Stimulated activated memory B cell treated with anti-CD40 and anti-IgM and Interleukin-4, amounts not matched to agents 10 μg/mL and 1 μg/mL and 100 μg/mL, for 72 hours (primary cell): ENCODE measurements at regions not wholly inside any gene's neighbourhood (a gene's known extent, or its start where the extent isn't known, plus 50 kb on each side); places are given as distances from the start of the nearest gene placed in this dataset.
A peak's percentile ranks its signal among the peaks of the same experiment; 100 is the strongest.

Experiments used
- ATAC-seq: fragments of 150-1000 bp; cut with Tn5 transposase; 2 replicates; pipeline ENCODE4 v1.10.0; 2021
- H3K27ac Mint-ChIP-seq: one replicate; pipeline ENCODE4 v1.8.0; 2022; ENCODE audit warnings: mild to moderate bottlenecking, mixed read lengths
- H3K27me3 Mint-ChIP-seq: one replicate; pipeline ENCODE4 v1.8.0; 2022; ENCODE audit warnings: mixed read lengths
- H3K36me3 Mint-ChIP-seq: one replicate; pipeline ENCODE4 v1.8.0; 2022; ENCODE audit warnings: mixed read lengths
- H3K4me1 Mint-ChIP-seq: one replicate; pipeline ENCODE4 v1.8.0; 2022; ENCODE audit warnings: mixed read lengths
- H3K4me3 Mint-ChIP-seq: one replicate; pipeline ENCODE4 v1.8.0; 2022; ENCODE audit warnings: mild to moderate bottlenecking, moderate library complexity, mixed read lengths
- H3K9me3 Mint-ChIP-seq: one replicate; pipeline ENCODE4 v1.8.0; 2022; ENCODE audit warnings: mixed read lengths

- Mint-ChIP-seq H3K27me3 (no peaks in the 10 kb centered on the region), H3K4me1 (no peaks in the 10 kb centered on the region), H3K4me3 (no peak overlapping the region), H3K9me3 (no peaks in the 10 kb centered on the region), H3K36me3 (no peaks in the 10 kb centered on the region), H3K27ac (no peak overlapping the region)
- ATAC-seq: no peak
Observed at GRCh38 chr5:103942587-103943186, 380.1 kb upstream of the NUDT12 start.

GRCh38 chr5:103941596-103941995, 379.0 kb upstream of the NUDT12 start:
- ATAC-seq: no peak
- Mint-ChIP-seq H3K27ac (no peak overlapping the region), H3K27me3 (no peaks in the 10 kb centered on the region), H3K9me3 (no peaks in the 10 kb centered on the region), H3K4me1 (no peaks in the 10 kb centered on the region), H3K36me3 (no peaks in the 10 kb centered on the region), H3K4me3 (no peak overlapping the region)

- H3K27ac Mint-ChIP-seq: no peak overlapping the region
- H3K4me1 Mint-ChIP-seq: no peaks in the 10 kb centered on the region
- H3K9me3 Mint-ChIP-seq: no peaks in the 10 kb centered on the region
- H3K27me3 Mint-ChIP-seq: no peaks in the 10 kb centered on the region
- ATAC-seq: peak; percentile 31
- H3K4me3 Mint-ChIP-seq: no peak overlapping the region
- no peaks in the 10 kb centered on the region for H3K36me3 Mint-ChIP-seq
Observed at GRCh38 chr5:103938146-103938695, 375.6 kb upstream of the NUDT12 start.

GRCh38 chr5:103929338-103930013, 366.9 kb upstream of the NUDT12 start:
- no peak for ATAC-seq
- Mint-ChIP-seq H3K4me1 (no peaks in the 10 kb centered on the region), H3K27ac (no peak overlapping the region), H3K27me3 (no peaks in the 10 kb centered on the region), H3K9me3 (peaks cover 8% of the 10 kb centered on the region), H3K36me3 (no peaks in the 10 kb centered on the region), H3K4me3 (no peak overlapping the region)

GRCh38 chr5:103927739-103928138, 365.1 kb upstream of the NUDT12 start:
- H3K4me3 Mint-ChIP-seq: no peak overlapping the region
- no peaks in the 10 kb centered on the region for H3K36me3 Mint-ChIP-seq
- peaks cover 8% of the 10 kb centered on the region for H3K9me3 Mint-ChIP-seq
- H3K27ac Mint-ChIP-seq: no peak overlapping the region
- H3K27me3 Mint-ChIP-seq: no peaks in the 10 kb centered on the region
- no peak for ATAC-seq
- no peaks in the 10 kb centered on the region for H3K4me1 Mint-ChIP-seq

GRCh38 chr5:103923616-103924168, 361.1 kb upstream of the NUDT12 start:
- Mint-ChIP-seq H3K9me3 (peaks cover 8% of the 10 kb centered on the region), H3K36me3 (no peaks in the 10 kb centered on the region), H3K4me3 (no peak overlapping the region), H3K4me1 (no peaks in the 10 kb centered on the region), H3K27me3 (no peaks in the 10 kb centered on the region), H3K27ac (no peak overlapping the region)
- ATAC-seq: no peak

- H3K4me3 Mint-ChIP-seq: no peak overlapping the region
- no peaks in the 10 kb centered on the region for H3K36me3 Mint-ChIP-seq
- H3K27ac Mint-ChIP-seq: no peak overlapping the region
- no peaks in the 10 kb centered on the region for H3K4me1 Mint-ChIP-seq
- peaks cover under 1% of the 10 kb centered on the region for H3K9me3 Mint-ChIP-seq
- no peak for ATAC-seq
- no peaks in the 10 kb centered on the region for H3K27me3 Mint-ChIP-seq
Observed at GRCh38 chr5:103919506-103919905, 356.9 kb upstream of the NUDT12 start.

GRCh38 chr5:103918668-103919367, 356.2 kb upstream of the NUDT12 start:
- Mint-ChIP-seq H3K9me3 (no peaks in the 10 kb centered on the region), H3K36me3 (no peaks in the 10 kb centered on the region), H3K4me1 (no peaks in the 10 kb centered on the region), H3K27me3 (no peaks in the 10 kb centered on the region), H3K27ac (no peak overlapping the region), H3K4me3 (no peak overlapping the region)
- no peak for ATAC-seq

- no peaks in the 10 kb centered on the region for H3K4me1 Mint-ChIP-seq
Observed at GRCh38 chr5:103915081-103915480, 352.5 kb upstream of the NUDT12 start.

GRCh38 chr5:103910786-103911185, 348.2 kb upstream of the NUDT12 start:
- Mint-ChIP-seq H3K4me3 (no peak overlapping the region), H3K9me3 (no peaks in the 10 kb centered on the region), H3K27me3 (no peaks in the 10 kb centered on the region), H3K36me3 (no peaks in the 10 kb centered on the region), H3K27ac (no peak overlapping the region), H3K4me1 (no peaks in the 10 kb centered on the region)
- ATAC-seq: no peak

More at GRCh38 chr5:103915081-103915480, 352.5 kb upstream of the NUDT12 start:
- H3K4me3 Mint-ChIP-seq: no peak overlapping the region
- no peak overlapping the region for H3K27ac Mint-ChIP-seq
- no peaks in the 10 kb centered on the region for H3K36me3 Mint-ChIP-seq
- H3K9me3 Mint-ChIP-seq: no peaks in the 10 kb centered on the region
- ATAC-seq: no peak
- H3K27me3 Mint-ChIP-seq: no peaks in the 10 kb centered on the region

- no peaks in the 10 kb centered on the region for H3K4me1 Mint-ChIP-seq
- H3K27ac Mint-ChIP-seq: no peak overlapping the region
- no peaks in the 10 kb centered on the region for H3K27me3 Mint-ChIP-seq
- ATAC-seq: no peak
- no peaks in the 10 kb centered on the region for H3K36me3 Mint-ChIP-seq
- H3K9me3 Mint-ChIP-seq: no peaks in the 10 kb centered on the region
- H3K4me3 Mint-ChIP-seq: no peak overlapping the region
Observed at GRCh38 chr5:103910011-103910410, 347.4 kb upstream of the NUDT12 start.

GRCh38 chr5:103909391-103909790, 346.8 kb upstream of the NUDT12 start:
- Mint-ChIP-seq H3K27me3 (no peaks in the 10 kb centered on the region), H3K36me3 (no peaks in the 10 kb centered on the region)

GRCh38 chr5:103908336-103909080, 345.9 kb upstream of the NUDT12 start:
- Mint-ChIP-seq H3K36me3 (no peaks in the 10 kb centered on the region), H3K9me3 (peaks cover 2% of the 10 kb centered on the region), H3K27ac (no peak overlapping the region), H3K4me1 (no peaks in the 10 kb centered on the region), H3K27me3 (no peaks in the 10 kb centered on the region), H3K4me3 (no peak overlapping the region)
- no peak for ATAC-seq

More at GRCh38 chr5:103909391-103909790, 346.8 kb upstream of the NUDT12 start:
- ATAC-seq: no peak
- H3K4me1 Mint-ChIP-seq: no peaks in the 10 kb centered on the region
- H3K4me3 Mint-ChIP-seq: no peak overlapping the region
- H3K9me3 Mint-ChIP-seq: peaks cover 2% of the 10 kb centered on the region
- no peak overlapping the region for H3K27ac Mint-ChIP-seq

GRCh38 chr5:103907001-103907400, 344.4 kb upstream of the NUDT12 start:
- Mint-ChIP-seq H3K4me3 (no peak overlapping the region), H3K27ac (no peak overlapping the region), H3K36me3 (no peaks in the 10 kb centered on the region), H3K9me3 (peaks cover 2% of the 10 kb centered on the region), H3K4me1 (no peaks in the 10 kb centered on the region), H3K27me3 (no peaks in the 10 kb centered on the region)
- no peak for ATAC-seq

- no peak for ATAC-seq
- Mint-ChIP-seq H3K4me3 (no peak overlapping the region), H3K36me3 (no peaks in the 10 kb centered on the region), H3K4me1 (no peaks in the 10 kb centered on the region), H3K27me3 (no peaks in the 10 kb centered on the region), H3K27ac (no peak overlapping the region), H3K9me3 (peaks cover 2% of the 10 kb centered on the region)
Observed at GRCh38 chr5:103904651-103905050, 342.1 kb upstream of the NUDT12 start.
